22Rv1 (cell line): ENCODE measurements at regions not wholly inside any gene's neighbourhood (a gene's known extent, or its start where the extent isn't known, plus 50 kb on each side); places are given as distances from the start of the nearest gene placed in this dataset.

Experiments used
- CTCF ChIP-seq: fragments of 450-650 bp; IDR thresholded peaks from 2 replicates; pipeline ENCODE4 v1.5.1; 2017; ENCODE audit warnings: mild to moderate bottlenecking
- ZFX ChIP-seq: fragments of 450-650 bp; IDR thresholded peaks from 2 replicates; pipeline ENCODE4 v1.6.1; 2017; ENCODE audit warnings: antibody characterized with exemption, borderline replicate concordance

DNA sequence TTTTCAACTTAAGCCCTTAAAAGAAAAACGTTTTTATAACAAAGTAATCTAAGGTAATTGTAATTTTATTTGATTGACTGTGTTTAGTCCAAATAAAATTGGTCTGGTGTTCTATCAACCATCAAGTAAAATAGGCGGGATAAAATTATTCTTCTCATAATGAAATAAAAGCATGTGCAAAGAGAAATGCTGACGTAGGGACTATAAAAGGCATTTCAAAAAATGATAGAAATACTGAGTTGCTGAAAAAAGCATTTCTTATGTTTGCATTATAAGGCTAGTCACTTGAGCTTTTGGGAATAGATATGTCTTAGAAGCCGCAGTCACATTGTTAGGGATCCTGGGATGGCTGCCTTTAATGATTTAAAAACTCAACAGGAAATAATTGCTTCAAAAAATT, 608.0 kb upstream of the JAG1 start:
- TF ChIP-seq CTCF (no peak), ZFX (no peak)
